Stimulated activated naive CD8-positive, alpha-beta T cell treated with anti-CD3 and anti-CD28 coated beads, Interleukin-15, amount 100 ng/mL, for 72 hours (primary cell): ENCODE measurements at regions not wholly inside any gene's neighbourhood (a gene's known extent, or its start where the extent isn't known, plus 50 kb on each side); places are given as distances from the start of the nearest gene placed in this dataset.
"Not testable (repeated sequence)": the region's sequence is repeated elsewhere in the genome, so short reads cannot be mapped to it uniquely, and the experiment has no call there.

ENCODE experiments used
- ATAC-seq: fragments of 150-1000 bp; cut with Tn5 transposase; 2 replicates; pipeline ENCODE4 v1.10.0; 2021; ENCODE audit warnings: mild to moderate bottlenecking, moderate library complexity
- DNase-seq, 2 donors: peaks; one replicate each; pipeline ENCODE4 v3.0.0; 2021 to 2022
- H3K27ac Mint-ChIP-seq, 2 donors: one replicate each; pipeline ENCODE4 v1.8.0; 2022; ENCODE audit warnings: mild to moderate bottlenecking in 2 of 2, mixed read lengths in 2 of 2, moderate library complexity in 2 of 2
- H3K27me3 Mint-ChIP-seq: one replicate; pipeline ENCODE4 v1.8.0; 2022; ENCODE audit warnings: mixed read lengths
- H3K4me1 Mint-ChIP-seq: one replicate; pipeline ENCODE4 v1.8.0; 2022; ENCODE audit warnings: mild to moderate bottlenecking, mixed read lengths
- H3K4me3 Mint-ChIP-seq, 2 donors: one replicate each; pipeline ENCODE4 v1.8.0; 2022; ENCODE audit warnings: mild to moderate bottlenecking in 2 of 2, mixed read lengths in 2 of 2, moderate library complexity in 1 of 2
- H3K9me3 Mint-ChIP-seq, 2 donors: one replicate each; pipeline ENCODE4 v1.8.0; 2022; ENCODE audit warnings: mixed read lengths in 2 of 2

DNA sequence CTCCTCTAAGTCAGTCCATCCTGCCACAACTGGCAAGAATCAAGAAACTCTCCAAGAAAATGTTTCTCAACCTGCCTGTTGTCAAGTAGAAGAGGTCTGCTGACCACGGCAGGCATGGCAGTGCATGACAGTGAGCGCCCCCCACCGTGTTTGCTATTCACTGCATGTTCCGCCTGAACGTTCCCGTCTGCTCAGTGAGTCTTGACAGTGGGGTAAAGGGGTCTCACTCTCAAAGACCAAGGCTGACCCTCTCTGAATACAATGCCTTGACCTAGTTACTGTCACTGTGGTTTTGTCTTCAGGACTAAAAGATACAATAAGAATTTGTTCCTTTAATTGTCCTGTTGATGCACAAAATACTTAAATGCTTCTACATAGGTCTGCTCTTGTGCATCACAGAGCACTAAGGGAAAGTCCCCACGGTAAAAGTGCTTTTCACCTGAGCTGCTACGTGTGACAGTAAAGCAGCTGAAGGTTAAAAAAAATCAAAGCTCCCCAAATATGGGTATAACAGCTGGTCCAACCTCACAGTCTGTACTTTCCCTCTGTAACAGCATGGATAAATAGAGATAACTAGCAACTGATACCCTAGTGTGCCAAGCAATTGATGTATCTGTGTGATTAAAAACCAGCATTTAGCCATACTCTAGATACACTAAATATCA lies 555.8 kb upstream of the ZNF337 start:
- not testable (repeated sequence) for H3K4me3 Mint-ChIP-seq, H3K27me3 Mint-ChIP-seq, H3K4me1 Mint-ChIP-seq, H3K27ac Mint-ChIP-seq, DNase-seq
- ATAC-seq: peak; percentile 39
- peaks cover 13 to 17% of the 10 kb centered on the region in 2 donors for H3K9me3 Mint-ChIP-seq

DNA sequence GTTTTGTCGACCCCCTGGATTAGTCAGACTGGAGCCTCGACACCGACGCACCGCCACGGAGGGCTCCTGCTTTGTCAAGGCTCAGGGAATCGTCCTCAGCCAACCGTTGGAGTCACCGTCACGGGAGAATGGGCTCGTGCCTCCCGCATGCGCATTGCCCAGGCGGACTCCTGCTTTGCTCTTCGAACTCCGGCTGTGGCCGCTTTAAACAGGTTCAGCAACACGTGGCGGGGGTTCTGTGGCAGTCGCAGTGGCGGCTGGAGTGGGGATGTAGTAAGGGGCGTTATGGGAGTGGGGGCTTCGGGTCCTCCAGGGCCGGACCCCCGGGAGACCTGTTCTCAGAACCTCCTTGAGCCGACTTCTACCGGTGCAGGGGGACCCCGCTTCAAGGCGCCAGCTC lies 554.7 kb upstream of the ZNF337 start:
- not testable (repeated sequence) for H3K4me3 Mint-ChIP-seq, H3K27me3 Mint-ChIP-seq, DNase-seq, H3K4me1 Mint-ChIP-seq, ATAC-seq, H3K27ac Mint-ChIP-seq
- peaks cover 11 to 17% of the 10 kb centered on the region in 2 donors for H3K9me3 Mint-ChIP-seq

DNA sequence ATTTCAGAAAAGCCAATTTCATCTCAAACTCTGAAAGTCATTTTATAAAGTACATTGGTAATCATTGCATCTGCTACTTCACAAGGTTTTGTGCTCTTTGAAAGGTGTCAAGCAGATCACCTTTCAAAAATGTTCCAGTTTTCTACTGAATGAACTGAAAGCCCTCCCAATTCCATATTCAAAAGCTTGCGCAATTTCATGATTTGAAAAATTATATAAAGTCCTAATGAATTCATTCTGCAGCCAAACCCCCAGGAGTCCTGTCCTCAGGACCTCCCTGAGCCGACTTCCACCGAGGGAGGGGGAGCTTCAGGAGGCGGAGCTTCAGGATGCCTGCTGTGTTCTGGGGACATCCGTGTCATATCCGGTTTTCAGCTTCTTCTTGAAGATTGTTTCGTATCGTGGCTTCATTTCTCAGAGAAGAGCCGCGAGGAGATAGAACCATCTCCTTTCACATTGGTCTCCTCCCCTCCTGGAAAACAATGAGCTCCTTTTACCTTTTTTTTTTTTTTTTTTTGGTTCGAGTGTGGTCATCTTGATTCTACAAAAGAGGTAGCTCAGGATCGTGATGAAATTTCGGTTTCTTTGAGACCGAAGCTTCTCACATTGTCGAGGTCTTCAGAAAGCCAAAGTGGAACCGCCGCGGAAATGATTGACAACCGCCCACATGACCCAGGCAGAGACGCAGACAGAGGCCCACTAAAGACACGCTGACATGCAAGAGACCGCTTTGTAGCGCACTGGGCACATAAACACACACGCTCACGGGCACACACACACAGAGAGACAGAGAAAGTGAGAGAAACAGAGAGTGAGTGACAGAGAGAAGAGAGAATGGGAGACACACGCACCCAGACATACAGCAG lies 553.8 kb upstream of the ZNF337 start:
- H3K4me3 Mint-ChIP-seq, DNase-seq, ATAC-seq, H3K27me3 Mint-ChIP-seq, H3K4me1 Mint-ChIP-seq, H3K27ac Mint-ChIP-seq: not testable (repeated sequence)
- H3K9me3 Mint-ChIP-seq: peaks cover 7 to 17% of the 10 kb centered on the region in 2 donors

- H3K4me3 Mint-ChIP-seq: no peak overlapping the region
- H3K9me3 Mint-ChIP-seq: peaks cover 14 to 16% of the 10 kb centered on the region in 2 donors
- DNase-seq (no peak), ATAC-seq (no peak)
- no peak overlapping the region for H3K27ac Mint-ChIP-seq
- H3K27me3 Mint-ChIP-seq: no peaks in the 10 kb centered on the region
- no peaks in the 10 kb centered on the region for H3K4me1 Mint-ChIP-seq
Measured at GRCh38 chr20:26243731-26244130, 547.1 kb upstream of the ZNF337 start.

DNA sequence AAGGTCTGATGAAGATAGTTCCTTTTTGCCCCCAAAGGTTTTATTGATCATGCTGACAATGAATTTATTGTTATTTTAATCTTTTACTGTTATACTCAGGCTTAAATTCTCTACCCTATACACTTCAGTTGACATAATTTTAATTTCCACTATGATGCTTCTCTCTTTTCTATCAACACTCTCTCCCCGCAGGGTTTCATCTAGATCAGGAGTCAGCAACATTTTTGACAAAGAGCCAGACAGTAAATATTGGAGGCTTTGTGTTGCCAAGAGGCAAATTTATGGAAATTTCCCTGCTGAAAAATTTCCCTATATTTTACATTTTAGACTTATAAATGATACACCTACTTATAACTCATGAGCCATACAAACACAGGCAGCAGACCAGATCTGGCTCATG lies 524.0 kb upstream of the ZNF337 start:
- not testable (repeated sequence) for ATAC-seq, H3K27me3 Mint-ChIP-seq, H3K27ac Mint-ChIP-seq, H3K4me1 Mint-ChIP-seq, H3K4me3 Mint-ChIP-seq, DNase-seq
- peaks cover 0 to 13% of the 10 kb centered on the region in 2 donors for H3K9me3 Mint-ChIP-seq

DNA sequence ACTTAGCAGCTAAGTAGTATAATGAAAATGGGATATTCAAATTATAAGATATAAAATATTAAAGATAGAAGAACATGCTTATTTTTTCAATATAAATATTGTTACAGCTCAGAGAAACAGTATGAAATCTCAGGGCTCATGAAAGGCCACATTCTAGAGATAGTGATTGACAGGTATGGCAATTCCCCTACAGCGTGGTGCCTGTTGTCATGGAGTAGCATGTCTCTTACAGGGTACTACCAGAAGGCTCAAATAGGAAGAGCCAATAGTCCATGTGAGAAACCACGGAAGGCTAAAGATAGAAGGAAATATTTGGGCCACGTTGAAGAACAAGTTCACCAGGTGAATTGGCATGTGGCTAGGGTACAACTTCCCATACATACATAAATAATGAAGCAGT lies 522.9 kb upstream of the ZNF337 start:
- not testable (repeated sequence) for H3K4me3 Mint-ChIP-seq, H3K27ac Mint-ChIP-seq, H3K27me3 Mint-ChIP-seq

DNA sequence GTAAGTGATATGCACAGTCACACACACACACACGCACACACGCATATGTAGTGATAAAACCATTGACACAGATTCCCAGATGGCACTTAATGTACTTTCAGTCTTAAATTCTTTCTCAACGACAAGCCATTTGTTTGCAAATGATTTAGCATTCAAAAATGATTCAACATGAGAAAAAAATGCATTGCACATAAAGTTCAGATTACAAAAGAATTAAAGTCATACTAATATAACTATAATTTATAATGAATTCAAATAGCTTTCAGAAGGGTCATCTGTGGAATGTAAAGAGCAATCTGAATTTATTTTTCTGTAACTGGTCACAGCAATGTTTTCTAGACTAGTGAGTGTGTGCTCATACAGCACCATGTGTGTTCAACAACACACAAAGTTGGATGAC lies 521.6 kb upstream of the ZNF337 start:
- H3K4me1 Mint-ChIP-seq: peaks cover 3% of the 10 kb centered on the region
- H3K4me3 Mint-ChIP-seq: no peak overlapping the region
- peaks cover 4% of the 10 kb centered on the region for H3K27me3 Mint-ChIP-seq
- no peak for ATAC-seq
- no peak for DNase-seq
- H3K9me3 Mint-ChIP-seq: peaks cover 0 to 13% of the 10 kb centered on the region in 2 donors
- H3K27ac Mint-ChIP-seq: no peak overlapping the region

More for the DNA sequence above, 522.9 kb upstream of the ZNF337 start:
- H3K9me3 Mint-ChIP-seq: peaks cover 0 to 13% of the 10 kb centered on the region in 2 donors
- ATAC-seq, H3K4me1 Mint-ChIP-seq, DNase-seq: not testable (repeated sequence)

GRCh38 chr20:26216025-26216424 lies 519.4 kb upstream of the ZNF337 start:
- Mint-ChIP-seq H3K27ac (no peak overlapping the region), H3K9me3 (peaks cover 0 to 4% of the 10 kb centered on the region in 2 donors), H3K4me1 (peaks cover 6% of the 10 kb centered on the region), H3K27me3 (peaks cover 9% of the 10 kb centered on the region), H3K4me3 (no peak overlapping the region)
- no peak for ATAC-seq
- no peak for DNase-seq

DNA sequence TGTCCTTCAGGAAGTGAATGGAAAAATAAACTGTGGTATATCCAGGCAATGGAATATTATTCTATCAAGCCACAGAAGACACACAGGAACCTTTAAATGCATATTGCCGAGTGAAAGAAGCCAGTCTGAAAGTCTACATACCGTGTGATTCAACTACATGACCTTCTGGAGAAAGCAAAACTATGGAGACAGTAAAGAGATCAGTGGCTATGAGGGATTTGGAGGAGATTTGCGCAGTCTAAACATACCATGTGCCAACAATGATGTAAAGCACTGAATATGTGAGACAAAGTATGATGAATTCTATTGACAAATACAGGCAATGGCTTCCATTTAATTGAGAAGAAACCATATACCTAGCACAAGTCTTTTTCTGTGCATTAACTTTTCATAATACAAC lies 518.3 kb upstream of the ZNF337 start:
- no peak overlapping the region for H3K27ac Mint-ChIP-seq
- H3K9me3 Mint-ChIP-seq: peaks cover 0 to 4% of the 10 kb centered on the region in 2 donors
- DNase-seq: no peak
- H3K4me3 Mint-ChIP-seq: peak overlapping the region in 1 of 2 donors; percentile 23
- ATAC-seq: no peak
- peaks cover 6% of the 10 kb centered on the region for H3K4me1 Mint-ChIP-seq
- peaks cover 14% of the 10 kb centered on the region for H3K27me3 Mint-ChIP-seq

- ATAC-seq: peak; percentile 36
- no peaks in the 10 kb centered on the region for H3K9me3 Mint-ChIP-seq
- H3K4me3 Mint-ChIP-seq: peak overlapping the region; percentile 76 to 82
- peaks cover 11% of the 10 kb centered on the region for H3K4me1 Mint-ChIP-seq
- peak overlapping the region; percentile 74 to 91 for H3K27ac Mint-ChIP-seq
- peaks cover 47% of the 10 kb centered on the region for H3K27me3 Mint-ChIP-seq
- peak; percentile 14 to 29 for DNase-seq
Measured at GRCh38 chr20:26209171-26209941, 512.7 kb upstream of the ZNF337 start.

- H3K27ac Mint-ChIP-seq: no peak overlapping the region
- H3K4me1 Mint-ChIP-seq: peaks cover 10% of the 10 kb centered on the region
- DNase-seq (peak; percentile 40 to 60), ATAC-seq (peak; percentile 82)
- H3K27me3 Mint-ChIP-seq: peaks cover 45% of the 10 kb centered on the region
- peak overlapping the region; percentile 75 to 77 for H3K4me3 Mint-ChIP-seq
- H3K9me3 Mint-ChIP-seq: no peaks in the 10 kb centered on the region
Measured at GRCh38 chr20:26208296-26209091, 511.8 kb upstream of the ZNF337 start.

GRCh38 chr20:26207967-26208295 lies 511.3 kb upstream of the ZNF337 start:
- H3K27me3 Mint-ChIP-seq: peaks cover 39% of the 10 kb centered on the region
- not testable (repeated sequence) for H3K4me1 Mint-ChIP-seq, H3K9me3 Mint-ChIP-seq, ATAC-seq
- H3K4me3 Mint-ChIP-seq: peak overlapping the region; percentile 70 to 77
- DNase-seq: peak in 1 of 2 donors; percentile 31
- peak overlapping the region in 1 of 2 donors; percentile 88 for H3K27ac Mint-ChIP-seq

- Mint-ChIP-seq H3K27me3 (peaks cover 38% of the 10 kb centered on the region), H3K4me1 (peaks cover 5% of the 10 kb centered on the region), H3K27ac (peak overlapping the region in 1 of 2 donors; percentile 88), H3K4me3 (peak overlapping the region; percentile 70 to 77), H3K9me3 (no peaks in the 10 kb centered on the region)
- ATAC-seq (no peak), DNase-seq (no peak)
Measured at GRCh38 chr20:26207237-26207966, 510.7 kb upstream of the ZNF337 start.

- Mint-ChIP-seq H3K4me3 (no peak overlapping the region), H3K27ac (no peak overlapping the region), H3K9me3 (peaks cover 5 to 8% of the 10 kb centered on the region in 2 donors), H3K4me1 (peaks cover 5% of the 10 kb centered on the region), H3K27me3 (peaks cover 36% of the 10 kb centered on the region)
- no peak for ATAC-seq
- DNase-seq: no peak
Measured at GRCh38 chr20:26205350-26205749, 508.7 kb upstream of the ZNF337 start.
